NCI-H128 (cell line): ENCODE measurements at regions not wholly inside any gene's neighbourhood (a gene's known extent, or its start where the extent isn't known, plus 50 kb on each side); places are given as distances from the start of the nearest gene placed in this dataset.
"Not testable (repeated sequence)": the region's sequence is repeated elsewhere in the genome, so short reads cannot be mapped to it uniquely, and the experiment has no call there.

ENCODE experiments used
- DNase-seq: peaks from one replicate; lab custom pipeline; 2025; ENCODE audit not compliant: unreplicated experiment; lab: John Stamatoyannopoulos, UW

GRCh38 chr6:12542319-12543115 is 174.1 kb upstream of the PHACTR1 start:
- not testable (repeated sequence) for DNase-seq

- DNase-seq = no peak
Observed at GRCh38 chr6:12543953-12544352, 172.6 kb upstream of the PHACTR1 start.

GRCh38 chr6:12544821-12545565 is 171.6 kb upstream of the PHACTR1 start:
- DNase-seq = no peak

- no peak for DNase-seq
Observed at GRCh38 chr6:12545619-12546409, 170.8 kb upstream of the PHACTR1 start.

- DNase-seq = no peak
Observed at GRCh38 chr6:12546410-12547002, 170.1 kb upstream of the PHACTR1 start.

- no peak for DNase-seq
Observed at GRCh38 chr6:12548526-12548925, 168.0 kb upstream of the PHACTR1 start.

GRCh38 chr6:12549445-12549844 is 167.1 kb upstream of the PHACTR1 start:
- not testable (repeated sequence) for DNase-seq

- DNase-seq = not testable (repeated sequence)
Observed at GRCh38 chr6:12554820-12555219, 161.7 kb upstream of the PHACTR1 start.

- DNase-seq = no peak
Observed at GRCh38 chr6:12555267-12555666, 161.3 kb upstream of the PHACTR1 start.

GRCh38 chr6:12555781-12556180 is 160.8 kb upstream of the PHACTR1 start:
- DNase-seq = no peak

- DNase-seq = no peak
Observed at GRCh38 chr6:12557765-12558164, 158.8 kb upstream of the PHACTR1 start.

- no peak for DNase-seq
Observed at GRCh38 chr6:12560315-12560714, 156.3 kb upstream of the PHACTR1 start.

- no peak for DNase-seq
Observed at GRCh38 chr6:12566618-12567123, 149.9 kb upstream of the PHACTR1 start.

- DNase-seq = no peak
Observed at GRCh38 chr6:12567682-12568081, 148.9 kb upstream of the PHACTR1 start.

- DNase-seq = no peak
Observed at GRCh38 chr6:12569646-12570045, 146.9 kb upstream of the PHACTR1 start.

- DNase-seq = no peak
Observed at GRCh38 chr6:12570461-12571030, 146.0 kb upstream of the PHACTR1 start.

- no peak for DNase-seq
Observed at GRCh38 chr6:12572896-12573827, 143.4 kb upstream of the PHACTR1 start.

- no peak for DNase-seq
Observed at GRCh38 chr6:12575961-12576360, 140.6 kb upstream of the PHACTR1 start.

- DNase-seq = no peak
Observed at GRCh38 chr6:12576389-12576788, 140.2 kb upstream of the PHACTR1 start.
